ENCODE measurements at regions not wholly inside any gene's neighbourhood (a gene's known extent, or its start where the extent isn't known, plus 50 kb on each side); places are given as distances from the start of the nearest gene placed in this dataset.

- no peak for TF ChIP-seq CTCF (conservative IDR thresholded peaks at IDR 0.05 in 1 of 2, IDR thresholded peaks at IDR 0.05 in 1 of 2; ENCODE audit: extremely low read depth in 1 of 2, insufficient read depth in 1 of 2, low read depth in 1 of 2, low read length in 2 of 2)
- no peak for TF ChIP-seq EZH2 (IDR thresholded peaks at IDR 0.05; ENCODE audit: borderline replicate concordance, low read length)
Observed at GRCh38 chr14:82080370-82080769, 546.7 kb upstream of the SEL1L start.

Data from mammary epithelial cell (primary cell).